GM13977 (cell line): ENCODE measurements at regions not wholly inside any gene's neighbourhood (a gene's known extent, or its start where the extent isn't known, plus 50 kb on each side); places are given as distances from the start of the nearest gene placed in this dataset.
"Not testable (repeated sequence)": the region's sequence is repeated elsewhere in the genome, so short reads cannot be mapped to it uniquely, and the experiment has no call there.

Experiments used
- DNase-seq: peaks from one replicate; pipeline ENCODE4 v3.0.0; 2012; ENCODE audit warnings: low spot score
- in situ Hi-C: fragments of 300-500 bp; cut with MboI; formaldehyde crosslinking; loops from one replicate; pipeline ENCODE4 v1.12.0; 2022; ENCODE audit warnings: low sequenced_read_pairs, low pct_unique_long_range_greater_than_20kb, mixed read lengths, inconsistent platforms; ENCODE audit not compliant: unreplicated experiment
- TF ChIP-seq, protein P1 (sequence below): IDR thresholded peaks from 2 replicates; pipeline ENCODE4 v1.5.1; 2012; ENCODE audit warnings: mild to moderate bottlenecking, control low read depth; ENCODE audit not compliant: insufficient read depth; ENCODE audit errors: extremely low read depth, missing control alignments

- TF ChIP-seq, protein P1, sequence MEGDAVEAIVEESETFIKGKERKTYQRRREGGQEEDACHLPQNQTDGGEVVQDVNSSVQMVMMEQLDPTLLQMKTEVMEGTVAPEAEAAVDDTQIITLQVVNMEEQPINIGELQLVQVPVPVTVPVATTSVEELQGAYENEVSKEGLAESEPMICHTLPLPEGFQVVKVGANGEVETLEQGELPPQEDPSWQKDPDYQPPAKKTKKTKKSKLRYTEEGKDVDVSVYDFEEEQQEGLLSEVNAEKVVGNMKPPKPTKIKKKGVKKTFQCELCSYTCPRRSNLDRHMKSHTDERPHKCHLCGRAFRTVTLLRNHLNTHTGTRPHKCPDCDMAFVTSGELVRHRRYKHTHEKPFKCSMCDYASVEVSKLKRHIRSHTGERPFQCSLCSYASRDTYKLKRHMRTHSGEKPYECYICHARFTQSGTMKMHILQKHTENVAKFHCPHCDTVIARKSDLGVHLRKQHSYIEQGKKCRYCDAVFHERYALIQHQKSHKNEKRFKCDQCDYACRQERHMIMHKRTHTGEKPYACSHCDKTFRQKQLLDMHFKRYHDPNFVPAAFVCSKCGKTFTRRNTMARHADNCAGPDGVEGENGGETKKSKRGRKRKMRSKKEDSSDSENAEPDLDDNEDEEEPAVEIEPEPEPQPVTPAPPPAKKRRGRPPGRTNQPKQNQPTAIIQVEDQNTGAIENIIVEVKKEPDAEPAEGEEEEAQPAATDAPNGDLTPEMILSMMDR = no peak
- in situ Hi-C loops = loop anchor here (25.0 kb wide), 1 partner anchor 237 kb away; no protein-coding TSS in a partner anchor
- no peak for DNase-seq
Observed at GRCh38 chrX:136950211-136950610, 69.7 kb upstream of the RBMX start.

DNA sequence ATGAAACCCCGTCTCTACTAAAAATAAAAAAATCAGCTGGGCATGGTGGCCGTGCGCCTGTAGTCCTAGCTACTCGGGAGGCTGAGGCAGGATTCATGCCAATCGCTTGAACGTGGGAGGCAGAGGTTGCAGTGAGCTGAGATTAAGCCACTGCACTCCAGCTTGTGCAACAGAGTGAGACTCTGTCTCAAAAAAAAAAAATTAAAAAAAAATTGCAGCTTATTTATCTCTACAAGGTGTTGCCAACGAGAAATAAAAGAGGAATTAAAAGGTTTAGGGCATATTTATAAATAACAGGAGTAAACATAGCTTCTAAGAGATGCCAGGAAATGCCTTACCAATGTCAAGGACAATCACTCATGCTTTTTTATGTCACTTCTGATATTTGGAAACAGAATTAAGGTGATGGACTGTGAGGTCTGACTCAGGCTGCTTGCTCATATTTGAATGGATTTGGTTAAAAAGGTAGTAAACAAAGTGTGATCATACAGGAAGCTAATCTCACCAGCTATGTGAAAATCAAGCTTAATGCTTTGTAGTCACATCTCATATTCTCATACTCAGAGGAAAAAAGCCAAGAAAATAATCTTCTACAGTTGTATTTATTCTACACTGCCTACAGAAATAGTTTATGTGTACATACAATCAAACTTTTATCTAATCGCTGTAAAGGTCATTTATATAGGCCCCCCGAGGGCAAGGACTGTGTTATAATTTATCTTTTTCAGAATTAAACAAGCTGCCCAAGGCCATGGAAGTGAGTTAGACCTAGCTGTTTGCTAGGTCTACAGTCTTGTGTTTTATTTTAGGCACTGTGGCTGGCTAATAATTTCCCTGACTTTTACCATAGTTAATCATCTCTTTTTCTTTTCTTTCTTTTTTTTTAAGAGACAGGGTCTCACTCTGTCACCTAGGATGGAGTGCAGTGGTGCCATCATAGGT lies 61.1 kb upstream of the RBMX start:
- no peak for DNase-seq
- TF ChIP-seq, protein P1 = no peak
- in situ Hi-C loops = no loop called here

DNA sequence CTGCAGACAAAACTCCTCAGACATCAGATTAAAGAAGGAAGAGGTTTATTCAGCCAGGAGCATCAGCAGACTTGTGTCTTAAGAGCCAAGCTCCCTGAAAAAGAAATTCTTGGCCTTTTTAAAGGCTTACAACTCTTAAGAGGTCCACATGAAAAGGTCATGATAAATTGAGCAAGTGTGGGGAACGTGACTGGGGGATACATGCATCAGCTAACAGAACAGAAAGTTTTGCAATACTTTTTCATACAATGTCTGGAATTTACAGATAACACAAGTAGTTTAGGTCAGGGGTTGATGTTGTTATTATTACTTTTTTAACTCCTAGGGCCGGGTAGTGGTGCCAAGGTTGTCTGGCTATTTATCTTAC lies 55.6 kb upstream of the RBMX start:
- TF ChIP-seq, protein P1 = no peak
- no peak for DNase-seq
- in situ Hi-C loops = no loop called here

DNA sequence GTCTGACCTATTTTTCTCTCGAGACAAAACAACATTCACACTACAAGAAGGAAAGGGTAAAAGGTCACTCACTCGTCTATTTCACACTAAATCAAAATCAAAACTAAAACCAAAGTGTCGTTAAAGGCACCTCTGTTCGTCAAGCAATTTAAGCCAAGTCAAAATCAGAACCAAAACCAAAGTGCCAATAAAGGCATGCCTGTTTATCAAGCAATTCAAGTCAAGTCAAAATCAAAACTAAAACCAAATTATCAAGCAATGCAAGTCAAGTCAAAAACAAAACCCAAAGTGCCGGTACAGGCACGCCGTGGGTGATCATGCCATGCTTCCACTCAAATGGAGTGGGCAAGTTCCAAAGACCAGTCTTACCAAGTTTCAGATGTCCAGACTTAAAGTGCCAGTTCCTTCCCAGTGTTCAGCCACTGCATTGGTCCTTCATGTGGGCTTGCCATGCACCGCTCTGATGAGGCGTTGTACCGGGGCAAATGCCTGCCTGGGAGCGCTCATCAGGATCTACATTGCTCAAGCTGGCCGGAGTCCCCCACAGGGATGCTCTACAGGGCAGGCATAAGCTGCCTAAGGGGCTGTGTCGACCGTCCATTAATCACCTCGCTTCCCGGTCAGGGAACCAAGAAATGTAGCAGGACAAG lies 55.1 kb upstream of the RBMX start:
- in situ Hi-C loops = not testable (repeated sequence)
- DNase-seq = peak; percentile 27

DNA sequence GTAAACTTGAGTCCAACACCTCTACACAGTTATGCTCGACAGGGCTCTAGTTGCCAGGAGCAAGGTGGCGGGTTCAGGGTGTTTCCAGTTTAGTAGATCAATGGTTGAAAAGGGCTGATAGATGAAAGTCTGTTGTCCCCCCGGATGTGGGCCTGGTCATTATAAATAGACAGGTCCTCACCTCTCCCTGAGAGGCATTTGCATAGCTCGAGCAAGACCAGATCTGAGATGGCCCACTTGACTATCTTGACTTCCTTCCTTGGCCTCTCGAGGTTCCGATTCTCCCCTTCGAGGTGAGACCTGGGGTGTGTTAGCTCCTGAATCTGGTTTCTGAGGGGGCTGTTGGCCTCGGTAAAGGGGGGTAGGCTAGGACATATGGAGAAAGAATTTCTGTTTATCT lies 54.1 kb upstream of the RBMX start:
- DNase-seq, in situ Hi-C loops: not testable (repeated sequence)

- TF ChIP-seq, protein P1 = no peak
- no peak for DNase-seq
- in situ Hi-C loops = no loop called here
Observed at GRCh38 chrX:136933611-136934145, 53.2 kb upstream of the RBMX start.

GRCh38 chrX:136931661-136932060 lies 51.1 kb upstream of the RBMX start:
- in situ Hi-C loops = no loop called here
- no peak for DNase-seq
- TF ChIP-seq, protein P1 = no peak
